ENCODE measurements at regions not wholly inside any gene's neighbourhood (a gene's known extent, or its start where the extent isn't known, plus 50 kb on each side); places are given as distances from the start of the nearest gene placed in this dataset.
A peak's percentile ranks its signal among the peaks of the same experiment; 100 is the strongest.

DNA sequence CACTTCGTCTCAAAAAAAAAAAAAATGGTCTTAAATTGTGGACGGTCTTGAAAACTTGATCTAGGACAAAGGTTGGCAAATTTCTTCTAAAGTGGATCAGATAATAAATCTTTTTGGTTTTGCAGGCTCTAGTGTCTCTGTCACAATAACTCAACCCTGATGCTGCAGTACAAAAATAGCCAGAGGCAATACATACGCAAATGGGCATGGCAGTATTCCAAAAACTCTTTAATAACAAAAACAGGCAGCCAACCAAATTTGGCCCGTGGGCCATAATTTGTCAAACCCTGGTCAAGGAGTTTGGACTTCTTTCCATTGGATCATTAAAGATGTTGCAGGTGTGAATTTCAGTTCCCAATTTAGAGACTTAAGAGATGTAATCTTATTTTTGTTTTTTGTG, 93.5 kb upstream of the MRI1 start:
- POLR2A ChIA-PET, result no interaction called here

DNA sequence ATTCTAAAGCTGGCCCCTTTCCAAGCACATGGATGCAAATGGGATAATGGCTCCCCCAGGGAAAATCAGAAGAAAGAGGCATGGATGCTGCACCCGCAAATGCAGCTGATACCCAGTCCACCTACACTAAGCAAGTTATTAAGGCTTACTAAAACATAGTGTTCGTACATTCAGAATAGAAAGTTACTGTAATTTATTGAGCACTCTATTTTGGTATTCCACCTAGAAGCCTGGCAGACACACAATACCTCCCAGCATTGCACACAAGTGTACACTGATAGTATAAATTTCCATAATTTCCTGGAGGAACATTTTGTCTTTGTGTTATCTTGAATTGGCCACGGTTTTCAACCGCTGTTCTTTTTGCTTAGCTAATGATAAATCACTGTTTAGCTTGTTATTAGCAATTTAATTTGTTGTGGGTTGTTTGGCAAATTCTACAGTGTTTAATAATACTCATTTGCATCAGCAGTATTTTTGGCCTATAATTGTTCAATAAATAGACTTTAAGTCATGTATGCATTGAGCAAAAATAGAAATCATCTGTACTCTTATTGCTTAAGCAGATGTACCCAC, 94.5 kb upstream of the MRI1 start:
- ChIA-PET POLR2A (no interaction called here), CTCF (ENCODE audit: low intra/inter-chr PET ratio, low total read pairs) (no interaction called here)
- H3K9me3 ChIP-seq (ENCODE audit: low read length), result 0 out of 2 replicates have a peak, but pooled peaks cover 5% of the 10 kb centered on the region
- no peak overlapping the region for H3K27ac ChIP-seq (ENCODE audit: extremely low read length, insufficient read depth, low read length)
- no peaks in the 10 kb centered on the region for H4K20me1 ChIP-seq (ENCODE audit: insufficient read depth, low read length)
- no peak overlapping the region for H3K4me2 ChIP-seq (ENCODE audit: low read depth, low read length)
- no peak overlapping the region for H3K9ac ChIP-seq (ENCODE audit: insufficient read depth, low read depth, low read length)
- no TSS peak for BruUV-seq (replicated peaks)
- intact Hi-C loops (cut with micrococcal nuclease; ENCODE audit: unreplicated experiment) (no loop called here), in situ Hi-C loops (cut with HindIII; ENCODE audit: extremely low pct_ligation_motif_present, low pct_unique_long_range_greater_than_20kb) (no loop called here)
- no peak for DNase-seq (ENCODE audit: low spot score)
- no peak overlapping the region for H3K4me3 ChIP-seq (replicated peaks in 1 of 3; ENCODE audit: insufficient read depth in 1 of 3, low read depth in 2 of 3, low read length in 3 of 3)
- ATAC-seq, result no peak
- H2AFZ ChIP-seq (ENCODE audit: low read length), result no peak overlapping the region
- 47% methylated on average over 4 of the region's 4 CpGs for WGBS (ENCODE audit: low lambda C conversion rate)
- no peaks in the 10 kb centered on the region for H3K36me3 ChIP-seq (replicated peaks in 1 of 2; ENCODE audit: control insufficient read depth in 1 of 2, insufficient read depth in 2 of 2, low read length in 2 of 2)
- H3K27me3 ChIP-seq (ENCODE audit: control insufficient read depth in 1 of 2, insufficient read depth in 2 of 2, low read length in 2 of 2), result no peaks in the 10 kb centered on the region
- no peak for FAIRE-seq
- TF ChIP-seq MAFK (conservative IDR thresholded peaks at IDR 0.05 in 1 of 2, IDR thresholded peaks at IDR 0.05 in 1 of 2; ENCODE audit: low read length in 2 of 2), result peak in 1 of 2 experiments; percentile 54; a peak in 2 of 4 replicates
- no peak for TF ChIP-seq HIVEP1 (CRISPR knock-in tag; IDR thresholded peaks at IDR 0.05)
- TF ChIP-seq MAFF (IDR thresholded peaks at IDR 0.05; ENCODE audit: low read depth, low read length), result peak; percentile 37
- H3K79me2 ChIP-seq (ENCODE audit: insufficient read depth, low read length), result no peaks in the 10 kb centered on the region
- H3K4me1 ChIP-seq (ENCODE audit: insufficient read depth, low read length), result no peaks in the 10 kb centered on the region

More for the DNA sequence above, 93.5 kb upstream of the MRI1 start:
- Histone ChIP-seq H3K4me3 (replicated peaks in 1 of 3; ENCODE audit: insufficient read depth in 1 of 3, low read depth in 2 of 3, low read length in 3 of 3) (no peak overlapping the region), H3K79me2 (ENCODE audit: insufficient read depth, low read length) (no peaks in the 10 kb centered on the region), H3K9ac (ENCODE audit: insufficient read depth, low read depth, low read length) (no peak overlapping the region), H3K4me1 (ENCODE audit: insufficient read depth, low read length) (no peaks in the 10 kb centered on the region), H3K27ac (ENCODE audit: extremely low read length, insufficient read depth, low read length) (no peak overlapping the region), H3K4me2 (ENCODE audit: low read depth, low read length) (no peak overlapping the region), H3K27me3 (ENCODE audit: control insufficient read depth in 1 of 2, insufficient read depth in 2 of 2, low read length in 2 of 2) (no peaks in the 10 kb centered on the region), H4K20me1 (ENCODE audit: insufficient read depth, low read length) (no peaks in the 10 kb centered on the region), H2AFZ (ENCODE audit: low read length) (no peak overlapping the region), H3K9me3 (ENCODE audit: low read length) (0 out of 2 replicates have a peak, but pooled peaks cover 5% of the 10 kb centered on the region), H3K36me3 (replicated peaks in 1 of 2; ENCODE audit: control insufficient read depth in 1 of 2, insufficient read depth in 2 of 2, low read length in 2 of 2) (no peaks in the 10 kb centered on the region)
- in situ Hi-C loops (cut with HindIII; ENCODE audit: extremely low pct_ligation_motif_present, low pct_unique_long_range_greater_than_20kb) (no loop called here), intact Hi-C loops (cut with micrococcal nuclease; ENCODE audit: unreplicated experiment) (no loop called here)
- CTCF ChIA-PET (ENCODE audit: low intra/inter-chr PET ratio, low total read pairs), result no interaction called here
- DNase-seq (ENCODE audit: low spot score) (no peak), FAIRE-seq (no peak), ATAC-seq (no peak)
- no TSS peak for BruUV-seq (replicated peaks)
- TF ChIP-seq ZNF839 (CRISPR knock-in tag; IDR thresholded peaks at IDR 0.05; ENCODE audit: borderline replicate concordance) (no peak), SMARCC2 (IDR thresholded peaks at IDR 0.05) (no peak), THAP11 (CRISPR knock-in tag; IDR thresholded peaks at IDR 0.05) (no peak), ATF7 (IDR thresholded peaks at IDR 0.05) (no peak), ATF7 (CRISPR knock-in tag; IDR thresholded peaks at IDR 0.05) (no peak), ZNF235 (CRISPR knock-in tag; IDR thresholded peaks at IDR 0.05; ENCODE audit: borderline replicate concordance) (no peak)
- TF ChIP-seq, protein P1, sequence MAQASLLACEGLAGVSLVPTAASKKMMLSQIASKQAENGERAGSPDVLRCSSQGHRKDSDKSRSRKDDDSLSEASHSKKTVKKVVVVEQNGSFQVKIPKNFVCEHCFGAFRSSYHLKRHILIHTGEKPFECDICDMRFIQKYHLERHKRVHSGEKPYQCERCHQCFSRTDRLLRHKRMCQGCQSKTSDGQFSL (CRISPR knock-in tag; IDR thresholded peaks at IDR 0.05), result no peak
- 39% methylated on average over 4 of the region's 4 CpGs for WGBS (ENCODE audit: low lambda C conversion rate)

Measured in HepG2 (cell line).